Heart left ventricle (tissue), 13 donors: ENCODE measurements at regions not wholly inside any gene's neighbourhood (a gene's known extent, or its start where the extent isn't known, plus 50 kb on each side); places are given as distances from the start of the nearest gene placed in this dataset.

Experiments
- CTCF ChIP-seq, 12 donors: fragments of 200-600 bp; sonication (generic) in 4 of 12; IDR thresholded peaks; one replicate each; pipeline versions ENCODE4 v1.5.0 to v1.8.0; 2018 to 2022; ENCODE audit warnings: antibody characterized with exemption in 12 of 12, mild to moderate bottlenecking in 5 of 12
- POLR2A ChIP-seq, 2 donors: fragments of 450-650 bp; IDR thresholded peaks; one replicate each; pipeline ENCODE4 v1.6.1; 2017; ENCODE audit warnings: antibody characterized with exemption in 2 of 2, mild to moderate bottlenecking in 2 of 2, moderate library complexity in 2 of 2
- donor health status: ischemic (EF 13 %, LVEDD 7.1; RV severe dilation, severe dysfunction).
- donor health status: DM: no; HTN: yes; CAD: no.
- donor health status: DM: no; HTN: no; CAD: no.
- donor health status: ischemic (EF 25% LVEDD 6.9; RV normal size, moderate dysfunction).
- donor health status: ischemic (EF 25% LVEDD 5.7; RV mildly dilated, moderate dysfunction).
- donor health status: ischemic (EF 35%, LVEDD 5.7; RV mildly dilated, moderate dysfunction).
- donor health status: nonischemic (EF 11% LVEDD 7.7; RV severe dilation, severe dysfunction).
- donor health status: DM: yes; HTN: yes; CAD: no.
- donor health status: PGD.
- donor health status: ischemic (EF 29% LVEDD 5.4; RV normal size, mild dysfunction).
- donor health status: nonischemic (EF 23%, LVEDD 6.1; RV moderate dilation, normal function).

- TF ChIP-seq CTCF (IDR thresholded peaks at IDR 0.05) = no peak
- no peak for TF ChIP-seq POLR2A (IDR thresholded peaks at IDR 0.05)
These were observed 135.5 kb downstream of the HAPSTR1 start for GRCh38 chr16:9226924-9227323.
